ENCODE measurements at regions not wholly inside any gene's neighbourhood (a gene's known extent, or its start where the extent isn't known, plus 50 kb on each side); places are given as distances from the start of the nearest gene placed in this dataset.

GRCh38 chr4:124833831-124834505 lies 121.4 kb upstream of the ANKRD50 start:
- no peaks in the 10 kb centered on the region for H3K27me3 ChIP-seq (replicated peaks in 1 of 2; ENCODE audit: control insufficient read depth in 2 of 2, insufficient read depth in 2 of 2, low read length in 1 of 2)
- ChIA-PET RAD21 (ENCODE audit: unreplicated experiment) (no interaction called here), CTCF (no interaction called here), SMC1A (ENCODE audit: uncharacterized antibody, unreplicated experiment) (interaction anchor here (0.9 to 1.4 kb wide), 2 partner anchors 13 to 75 kb away, joined by 3 read pairs; no protein-coding TSS in a partner anchor), POLR2A (no interaction called here)
- no peaks in the 10 kb centered on the region for H3K4me1 ChIP-seq (ENCODE audit: control insufficient read depth, insufficient read depth, low read length)
- WGBS (ENCODE audit: insufficient coverage, insufficient replicate concordance, low lambda C conversion rate, missing lambda C conversion rate), result 30% methylated on average over 5 of the region's 5 CpGs
- ATAC-seq (no peak), FAIRE-seq (no peak), DNase-seq (ENCODE audit: low read depth, low spot score) (no peak)
- H3K27ac ChIP-seq (ENCODE audit: control insufficient read depth, insufficient read depth), result no peak overlapping the region
- H4K20me1 ChIP-seq (ENCODE audit: control insufficient read depth, insufficient read depth), result no peaks in the 10 kb centered on the region
- BruUV-seq (replicated peaks), result no TSS peak
- intact Hi-C loops (cut with micrococcal nuclease; ENCODE audit: unreplicated experiment), result no loop called here
- no peaks in the 10 kb centered on the region; the same call in 2 of the 3 replicates for H3K9me3 ChIP-seq (replicated peaks; ENCODE audit: control insufficient read depth, insufficient read depth, low read length)
- in situ Hi-C loops (cut with MboI), result no loop called here
- H3K9ac ChIP-seq (ENCODE audit: control insufficient read depth, insufficient read depth, low read length), result no peak overlapping the region
- no peaks in the 10 kb centered on the region for H3K79me2 ChIP-seq (ENCODE audit: control insufficient read depth, insufficient read depth, low read length)
- no peak overlapping the region for H3K4me3 ChIP-seq
- no peaks in the 10 kb centered on the region for H3K36me3 ChIP-seq (ENCODE audit: control insufficient read depth in 2 of 2, insufficient read depth in 2 of 2, low read length in 1 of 2)
- H3K4me2 ChIP-seq (ENCODE audit: control insufficient read depth, insufficient read depth), result no peak overlapping the region
- no peak overlapping the region for H2AFZ ChIP-seq (ENCODE audit: control insufficient read depth, low read depth, low read length)
- TF ChIP-seq ZZZ3 (IDR thresholded peaks at IDR 0.05; ENCODE audit: control insufficient read depth, insufficient read length, low read depth) (no peak), BCL3 (IDR thresholded peaks at IDR 0.05; ENCODE audit: borderline replicate concordance, insufficient read depth, low read depth, low read length, poor library complexity, severe bottlenecking) (no peak), EP300 (IDR thresholded peaks at IDR 0.05; ENCODE audit: borderline replicate concordance in 1 of 2, control insufficient read depth in 1 of 2, low read depth in 2 of 2, low read length in 2 of 2) (no peak), EED (IDR thresholded peaks at IDR 0.05; ENCODE audit: low read depth) (no peak), E2F8 (IDR thresholded peaks at IDR 0.05; ENCODE audit: low read depth, partially characterized antibody) (no peak), NKRF (conservative IDR thresholded peaks at IDR 0.05) (no peak), CREM (IDR thresholded peaks at IDR 0.05; ENCODE audit: low read depth) (no peak), JUND (IDR thresholded peaks at IDR 0.05; ENCODE audit: low read depth, low read length) (no peak), RUNX3 (IDR thresholded peaks at IDR 0.05; ENCODE audit: low read length) (no peak), RAD21 (IDR thresholded peaks at IDR 0.05; ENCODE audit: insufficient read depth, low read depth, low read length) (no peak), SREBF2 (IDR thresholded peaks at IDR 0.05; ENCODE audit: low read length) (no peak), NFYB (IDR thresholded peaks at IDR 0.05; ENCODE audit: insufficient read depth, low read depth, low read length) (no peak), MAX (IDR thresholded peaks at IDR 0.05; ENCODE audit: low read depth, low read length) (no peak)

Data from GM12878 (cell line).